GM19239 (cell line): ENCODE measurements at regions not wholly inside any gene's neighbourhood (a gene's known extent, or its start where the extent isn't known, plus 50 kb on each side); places are given as distances from the start of the nearest gene placed in this dataset.
A peak's percentile ranks its signal among the peaks of the same experiment; 100 is the strongest.

Experiments
- DNase-seq: peaks from one replicate; pipeline ENCODE4 v3.0.0; 2011; ENCODE audit warnings: low spot score; ENCODE audit not compliant: insufficient read length
- FAIRE-seq: peaks from 2 replicates; lab custom pipeline; 2011; peaks lifted over from hg19 to GRCh38; lab: Jason Lieb, UNC

DNA sequence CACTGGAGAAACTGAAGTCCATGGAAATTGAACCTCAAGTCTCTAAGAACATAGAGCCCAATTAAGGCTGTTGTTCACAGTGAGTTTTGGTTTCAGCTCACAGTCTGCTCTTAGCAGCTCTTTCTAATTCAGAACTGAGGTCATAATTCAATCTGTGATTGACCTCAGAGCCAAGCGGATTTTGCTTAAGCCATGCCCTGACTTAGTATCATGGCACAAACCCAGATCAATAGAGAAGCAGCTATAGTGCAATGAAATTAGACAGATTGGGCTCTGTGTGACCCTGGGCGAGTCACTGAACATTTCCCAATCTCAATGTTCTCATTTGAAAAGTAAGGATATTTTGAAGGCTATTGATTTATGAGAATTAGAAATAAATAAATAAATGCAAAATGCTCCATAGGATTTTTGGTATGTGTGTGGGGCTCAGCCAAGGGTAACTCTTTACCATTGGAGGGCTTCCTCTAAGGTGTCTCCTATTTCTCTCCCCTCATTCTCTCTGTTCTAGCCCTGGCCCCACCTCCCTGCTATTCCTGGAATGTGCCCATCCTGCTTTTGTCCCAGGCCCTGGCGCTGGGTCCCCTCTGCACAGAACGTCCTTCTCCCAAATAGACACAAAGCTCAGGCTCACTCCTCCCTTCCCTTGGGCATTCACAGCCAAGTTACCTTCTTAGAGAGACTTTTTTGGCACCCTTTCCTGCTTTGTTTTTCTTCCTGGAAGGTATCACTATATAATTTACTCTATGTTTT is 239.6 kb downstream of the LPIN1 start:
- no peak for FAIRE-seq
- DNase-seq: no peak

DNA sequence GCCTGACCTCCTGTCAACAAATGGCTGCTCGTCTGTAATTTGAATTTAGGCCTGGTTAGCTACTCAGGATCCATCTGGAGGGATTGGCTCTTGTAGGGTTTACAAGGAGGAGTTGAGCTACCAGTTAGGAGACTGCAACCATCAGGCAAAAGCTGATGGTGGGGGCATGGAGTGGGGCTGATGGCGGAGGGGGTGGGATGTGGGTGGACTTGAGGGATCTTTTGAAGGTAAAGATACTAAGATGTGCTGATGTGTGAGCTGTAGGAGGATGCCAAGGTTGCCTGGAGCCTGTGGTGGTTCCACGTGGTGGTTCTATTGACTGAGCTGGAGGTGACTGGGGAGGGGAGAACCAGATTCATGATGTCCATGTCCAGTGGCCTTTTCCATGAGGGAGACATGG is 240.7 kb downstream of the LPIN1 start:
- FAIRE-seq (no peak), DNase-seq (no peak)

DNA sequence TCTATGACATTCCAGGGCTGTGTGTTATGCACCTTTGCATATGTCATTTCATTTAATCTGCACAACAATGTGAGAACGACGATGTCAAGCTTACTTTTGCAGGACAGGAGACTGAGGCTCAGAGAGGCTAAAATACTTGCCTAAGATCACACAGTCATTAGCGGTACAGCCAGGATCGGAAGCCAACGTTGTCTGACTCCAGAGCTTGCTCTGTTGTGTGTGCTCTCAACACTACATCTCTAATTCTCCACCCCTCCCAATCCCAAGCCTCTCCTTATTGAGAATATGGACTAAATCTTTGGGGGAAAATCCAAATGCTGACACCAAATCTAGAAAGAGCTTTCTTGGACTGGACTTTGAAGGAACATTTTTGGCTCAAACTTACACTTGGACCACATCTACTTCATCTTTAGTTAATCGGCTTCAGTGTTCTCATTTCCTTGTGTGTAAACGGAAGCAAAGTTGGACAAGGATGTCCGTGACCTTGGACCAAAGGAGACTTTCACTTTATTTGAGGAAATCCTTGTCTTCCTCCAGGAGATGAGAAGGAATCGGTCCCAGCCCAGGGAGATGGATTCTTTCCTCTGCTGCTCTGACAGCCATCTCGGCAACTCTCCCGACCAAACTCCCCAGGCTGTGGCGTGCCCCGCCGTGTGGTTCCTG is 242.4 kb downstream of the LPIN1 start:
- no peak for DNase-seq
- no peak for FAIRE-seq

DNA sequence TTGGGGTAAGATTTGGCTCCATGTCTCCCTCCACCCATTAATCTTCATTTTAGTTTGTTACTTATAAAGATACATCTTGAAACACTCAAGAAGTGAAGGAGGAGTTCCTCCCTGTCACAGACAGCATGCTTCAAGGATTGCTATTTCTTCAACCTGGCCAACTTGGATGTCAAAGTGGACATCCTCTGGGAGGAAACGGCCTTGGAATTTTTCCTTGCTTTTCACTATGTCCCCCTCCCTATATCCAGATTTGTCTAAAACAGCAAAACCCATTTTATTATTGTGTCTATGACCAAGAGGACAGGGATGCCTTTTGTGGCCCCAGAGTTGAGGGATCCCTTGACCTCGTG is 242.9 kb downstream of the LPIN1 start:
- no peak for FAIRE-seq

DNA sequence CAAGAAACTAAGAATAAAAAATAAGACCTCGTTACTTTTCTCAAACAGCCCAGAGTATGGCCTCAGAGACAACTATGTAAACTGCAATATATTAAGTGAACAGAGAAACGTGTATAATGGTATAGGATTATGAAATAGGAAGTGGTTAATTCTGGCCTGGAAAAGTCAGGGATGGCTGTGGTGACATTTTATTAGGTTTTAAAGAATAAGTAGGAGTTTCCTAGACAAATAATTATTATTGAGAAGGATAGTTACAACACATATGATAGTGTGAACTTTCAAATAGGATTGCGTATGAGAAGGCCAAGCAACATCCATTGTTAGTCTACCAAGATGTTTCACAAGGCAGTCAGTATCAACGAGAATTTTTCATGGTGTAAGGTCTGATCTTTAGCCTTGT is 244.1 kb downstream of the LPIN1 start:
- no peak for DNase-seq
- no peak for FAIRE-seq

More for the DNA sequence above, 242.9 kb downstream of the LPIN1 start:
- no peak for DNase-seq

DNA sequence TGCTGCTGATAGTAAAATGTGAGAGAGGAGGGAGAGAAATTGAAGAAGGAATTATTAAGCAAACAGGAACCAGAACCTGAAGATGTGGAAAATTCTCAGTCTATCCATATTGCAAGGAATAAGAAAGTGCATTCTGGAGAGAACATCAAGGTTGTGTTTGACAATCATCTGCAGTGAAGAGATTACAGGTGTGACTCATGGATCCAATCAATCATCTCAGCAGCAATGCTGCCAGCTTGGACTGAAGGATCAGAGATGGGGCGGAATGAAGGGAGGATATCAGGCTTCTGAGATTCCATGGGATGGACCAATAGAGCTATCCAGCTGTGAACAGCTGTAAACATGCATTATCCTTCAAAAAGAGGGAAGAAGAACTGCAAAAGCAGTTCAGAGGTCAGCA is 247.3 kb downstream of the LPIN1 start:
- FAIRE-seq: no peak

DNA sequence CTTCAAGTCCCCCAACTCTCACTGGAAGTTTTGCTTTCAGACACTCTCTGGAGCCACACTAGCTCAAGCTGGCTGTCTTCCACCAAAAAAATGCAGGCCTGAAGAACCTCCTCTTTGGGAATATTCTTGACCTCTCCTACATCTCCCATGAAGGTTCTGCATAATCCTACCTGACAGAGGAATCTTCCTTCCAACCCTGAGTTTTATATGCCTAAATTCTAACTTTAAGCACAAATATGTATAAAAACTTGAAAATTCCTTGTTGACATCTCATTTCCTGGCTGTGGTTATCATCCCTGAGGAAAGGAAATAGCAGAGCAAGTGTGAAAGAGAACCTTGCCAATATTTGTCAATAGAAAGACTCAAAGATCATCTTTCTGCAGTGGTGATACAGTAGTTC is 249.0 kb downstream of the LPIN1 start:
- no peak for FAIRE-seq
- DNase-seq: no peak

More for the DNA sequence above, 247.3 kb downstream of the LPIN1 start:
- DNase-seq: no peak

DNA sequence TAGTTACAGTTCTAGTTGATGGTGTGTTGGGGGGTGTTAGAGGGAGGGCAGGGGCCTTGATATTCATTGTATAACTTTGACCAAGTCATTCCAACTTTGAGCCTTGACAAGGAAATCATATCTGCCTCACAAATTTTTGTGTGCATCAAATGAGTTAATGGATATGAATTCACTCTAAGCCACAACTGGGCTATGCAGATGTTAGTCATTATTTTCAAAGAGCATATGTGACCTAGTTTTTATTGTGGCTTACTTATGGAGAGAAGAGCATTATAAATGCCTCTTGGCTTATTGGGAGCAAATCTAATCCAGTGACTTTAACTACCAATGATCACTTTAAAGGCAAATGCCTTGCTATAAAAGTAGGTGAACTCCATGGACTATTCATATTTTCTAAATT is 250.2 kb downstream of the LPIN1 start:
- no peak for DNase-seq
- FAIRE-seq: no peak

DNA sequence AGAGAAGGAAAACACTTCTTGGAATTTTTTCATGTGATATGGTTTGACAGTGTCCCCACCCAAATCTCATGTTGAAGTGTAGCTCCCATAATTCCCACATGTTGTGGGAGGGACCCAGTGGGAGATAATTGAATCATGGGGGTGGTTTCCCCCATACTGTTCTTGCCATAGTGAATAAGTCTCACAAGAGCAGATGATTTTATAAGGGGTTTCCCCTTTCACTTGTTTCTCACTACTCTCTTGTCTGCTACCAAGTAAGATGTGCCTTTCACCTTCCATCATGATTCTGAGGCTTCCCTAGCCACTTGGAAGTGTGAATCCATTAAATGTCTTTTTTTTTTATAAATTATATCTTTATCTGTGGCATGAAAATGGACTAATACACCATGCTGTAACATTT is 250.7 kb downstream of the LPIN1 start:
- no peak for FAIRE-seq

DNA sequence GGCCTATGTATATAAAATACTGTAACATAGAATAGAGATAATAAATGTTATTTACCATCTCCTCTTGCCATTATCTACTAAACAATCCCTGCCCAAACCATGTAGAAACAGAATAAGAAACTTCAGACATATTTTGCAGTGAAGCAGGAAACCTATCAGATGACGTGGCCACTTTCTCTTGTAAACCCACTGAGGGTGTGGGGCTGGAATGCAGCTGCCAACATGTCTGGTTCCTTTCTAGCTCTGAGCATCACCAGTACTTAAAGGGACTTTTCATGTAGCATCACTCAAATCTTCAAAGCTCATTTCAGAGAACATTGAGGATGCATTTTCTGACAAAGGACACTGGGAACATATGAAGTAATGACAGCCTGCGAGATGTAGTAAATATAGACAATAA is 251.8 kb downstream of the LPIN1 start:
- DNase-seq (no peak), FAIRE-seq (no peak)

More for the DNA sequence above, 250.7 kb downstream of the LPIN1 start:
- no peak for DNase-seq

DNA sequence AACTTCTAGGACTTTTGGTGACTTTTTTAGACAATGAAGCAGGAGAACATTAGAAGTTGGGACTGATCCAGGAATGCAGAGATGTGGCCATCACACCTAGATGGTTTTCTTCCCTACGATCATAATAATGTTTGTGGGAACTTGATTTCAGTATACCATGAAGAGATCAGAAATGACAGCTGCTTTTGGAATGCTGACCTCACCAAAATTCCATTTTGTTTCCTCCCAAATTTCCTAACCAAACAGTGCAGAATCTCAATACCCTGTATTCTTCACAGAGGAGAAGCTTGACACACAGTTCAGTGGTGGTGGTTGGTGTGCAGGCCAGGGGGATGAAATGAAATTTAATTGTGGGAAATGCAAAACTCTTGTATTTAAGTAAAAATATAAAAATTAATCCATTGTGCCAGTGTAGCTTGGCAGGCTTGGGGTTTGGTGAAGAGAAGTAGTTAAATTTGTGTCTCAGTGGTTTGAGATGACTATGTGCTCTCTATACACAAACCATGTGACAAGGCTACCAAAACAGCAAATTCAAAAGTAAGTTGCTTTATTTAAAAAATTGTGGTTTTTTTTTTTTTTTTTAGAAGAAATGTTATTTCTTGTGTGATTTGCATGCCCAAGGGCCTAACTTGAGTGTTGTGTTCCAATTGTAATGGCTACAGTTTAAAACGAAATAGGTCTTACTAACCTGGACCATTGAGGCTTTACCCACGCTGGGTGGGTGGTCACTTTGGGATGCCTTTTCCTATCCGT is 252.4 kb downstream of the LPIN1 start:
- FAIRE-seq (no peak), DNase-seq (no peak)

DNA sequence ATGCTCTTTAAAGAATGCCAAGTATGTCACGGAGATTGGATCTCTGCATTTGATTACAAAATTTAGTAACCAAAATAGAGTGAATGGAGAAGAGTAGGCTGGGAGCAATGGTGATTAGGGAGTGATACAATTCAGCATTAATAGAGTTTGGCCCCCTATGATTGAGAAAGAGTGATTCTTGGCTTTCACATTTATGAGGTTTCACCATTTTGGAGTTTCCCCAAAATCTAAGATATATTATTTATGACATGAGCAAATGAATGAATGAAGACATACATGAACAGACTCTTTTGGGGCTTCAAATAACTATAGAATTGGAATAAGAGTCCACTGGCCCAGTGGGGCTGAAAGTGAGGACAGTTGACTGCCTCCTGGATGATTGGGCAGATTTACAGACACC is 255.2 kb downstream of the LPIN1 start:
- no peak for FAIRE-seq
- no peak for DNase-seq

DNA sequence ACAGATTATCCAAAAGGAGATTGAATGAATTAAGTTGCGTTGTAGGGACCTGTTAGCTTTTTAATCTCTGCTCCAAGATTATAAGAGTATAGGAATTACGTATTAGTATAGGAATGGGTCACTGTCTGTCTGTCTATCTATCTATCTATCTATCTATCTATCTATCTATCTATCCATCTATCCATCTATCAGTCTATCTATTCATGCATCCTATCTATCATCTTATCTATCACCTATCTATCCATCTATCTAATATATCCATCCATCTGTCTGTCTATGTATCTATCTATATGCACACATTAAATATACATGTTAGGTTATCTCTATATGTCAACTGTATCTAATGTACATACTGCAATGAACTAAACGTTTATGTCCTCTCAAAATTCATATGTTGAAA is 255.8 kb downstream of the LPIN1 start:
- FAIRE-seq (no peak), DNase-seq (no peak)

DNA sequence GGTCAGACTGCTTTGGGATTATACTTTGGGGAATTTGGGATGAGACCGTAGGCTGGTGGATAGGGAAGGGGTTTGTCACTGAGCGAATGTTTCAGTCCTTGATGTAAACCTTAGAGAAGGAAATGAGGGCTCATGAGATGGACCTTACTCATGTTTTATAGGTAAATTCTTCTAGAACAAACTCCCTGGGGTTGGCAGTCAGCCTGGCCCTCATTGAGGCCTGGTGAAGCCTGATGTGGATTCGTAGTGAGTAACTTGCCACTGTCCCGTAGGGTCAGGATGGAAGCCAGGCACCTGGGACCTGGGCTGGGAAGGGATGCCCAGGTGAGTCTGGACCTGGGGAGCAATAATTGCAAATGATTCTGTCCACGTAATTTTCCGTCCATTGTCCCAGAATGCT is 258.3 kb downstream of the LPIN1 start:
- FAIRE-seq (no peak), DNase-seq (no peak)

DNA sequence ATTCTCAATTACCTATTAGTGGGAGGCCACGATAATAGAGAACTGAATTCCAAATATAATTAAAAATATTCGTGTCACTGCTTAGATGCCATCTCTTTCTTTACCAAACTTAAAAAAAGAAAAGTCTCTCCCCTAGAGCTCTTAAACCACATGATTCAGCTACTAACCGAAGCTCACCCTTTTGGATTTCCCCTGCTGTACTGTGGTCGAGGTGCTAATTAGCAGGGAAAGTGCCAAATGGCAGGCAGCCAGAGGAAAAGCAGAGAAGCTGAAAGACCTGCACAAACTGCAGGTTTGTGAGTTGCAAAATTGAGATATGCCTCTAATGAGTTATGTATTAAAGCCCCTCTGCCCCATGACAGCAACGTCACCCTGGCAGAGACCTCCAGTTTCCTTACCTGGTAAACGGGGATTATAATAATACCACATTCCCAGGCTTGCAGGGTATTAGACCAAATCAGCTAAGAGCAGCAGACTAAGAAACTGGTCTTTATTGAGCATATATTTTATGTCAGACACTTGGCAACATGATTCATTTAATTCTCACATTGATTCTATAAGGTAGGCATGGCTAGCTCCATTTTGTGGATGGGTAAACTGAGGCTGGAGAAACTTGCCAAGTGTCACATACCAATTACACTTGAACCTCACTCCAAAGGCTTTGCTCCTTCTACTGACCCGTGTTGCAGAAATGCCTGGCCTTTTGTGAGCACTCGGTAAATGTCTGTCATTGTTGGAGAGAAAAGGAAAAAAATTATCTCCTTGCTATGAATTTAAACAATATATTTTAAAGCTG is 259.7 kb downstream of the LPIN1 start:
- FAIRE-seq (peak; percentile 88), DNase-seq (peak; percentile 28)

DNA sequence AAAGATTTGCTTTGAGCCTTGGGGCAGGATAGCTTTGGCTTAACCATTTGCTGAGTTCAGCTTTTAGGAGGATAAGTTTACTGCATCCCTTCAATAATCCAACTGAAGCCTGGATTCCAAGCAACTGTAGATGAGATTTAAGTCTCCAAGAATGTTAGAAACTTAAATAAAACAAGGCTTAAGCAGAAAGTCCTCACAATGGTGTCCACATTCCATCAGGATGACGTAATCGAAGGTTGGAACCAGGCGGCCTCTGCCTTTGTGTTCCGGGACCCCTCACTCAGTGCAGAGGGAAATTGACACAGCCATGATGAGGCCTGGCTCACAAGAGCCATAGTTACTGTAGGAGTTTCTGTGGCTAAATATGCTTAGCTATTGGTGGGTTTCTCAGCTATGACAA is 260.4 kb downstream of the LPIN1 start:
- DNase-seq: no peak
- FAIRE-seq: no peak

DNA sequence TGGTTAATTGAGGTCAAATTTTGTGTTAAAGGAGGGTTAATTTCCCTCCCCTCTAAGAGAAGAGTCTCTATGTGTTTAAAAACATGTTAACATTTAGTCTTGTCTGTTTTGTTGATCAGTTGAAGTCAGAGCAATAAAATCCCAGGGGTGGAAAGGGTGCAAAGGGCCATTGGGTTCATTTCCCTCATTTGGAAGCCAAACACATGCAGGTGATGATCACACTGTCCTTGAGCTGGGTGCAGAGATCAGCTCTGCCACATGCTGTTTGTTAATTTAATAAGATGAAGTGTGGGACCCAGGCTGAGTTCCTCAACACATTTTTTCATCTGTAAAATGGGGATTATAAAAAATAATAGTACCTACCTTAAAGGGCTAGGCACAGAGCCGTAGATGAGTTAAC is 260.9 kb downstream of the LPIN1 start:
- DNase-seq (no peak), FAIRE-seq (no peak)

DNA sequence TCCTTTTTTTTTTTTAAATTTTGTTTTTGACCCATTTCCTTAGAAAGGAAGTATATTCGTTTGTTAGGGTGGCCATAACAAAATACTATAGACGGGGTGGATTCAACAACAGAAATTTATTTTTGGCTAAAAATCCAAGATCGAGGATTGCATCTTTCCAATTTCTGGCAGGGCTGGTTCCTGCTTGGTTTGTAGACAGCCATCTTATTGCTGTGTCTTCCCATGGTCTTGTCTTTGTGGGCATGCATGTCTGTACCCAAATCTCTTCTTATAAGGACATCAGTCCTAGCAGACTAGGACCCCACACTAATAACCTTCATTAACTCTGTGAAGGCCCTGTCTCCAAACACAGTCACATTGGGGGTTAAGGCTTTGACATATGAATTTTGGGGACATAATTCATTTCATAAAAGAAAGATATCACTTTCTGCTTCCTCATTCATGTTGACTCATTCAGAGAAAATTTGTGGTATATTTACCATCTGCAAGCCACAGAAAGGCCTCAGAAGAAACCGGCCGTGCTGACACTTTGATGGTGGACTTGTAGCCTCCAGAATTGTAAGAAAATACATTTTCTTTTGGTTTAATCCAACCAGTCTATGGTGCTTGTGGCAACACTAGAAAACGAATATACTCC is 262.1 kb downstream of the LPIN1 start:
- peak; percentile 75 for FAIRE-seq
- no peak for DNase-seq

DNA sequence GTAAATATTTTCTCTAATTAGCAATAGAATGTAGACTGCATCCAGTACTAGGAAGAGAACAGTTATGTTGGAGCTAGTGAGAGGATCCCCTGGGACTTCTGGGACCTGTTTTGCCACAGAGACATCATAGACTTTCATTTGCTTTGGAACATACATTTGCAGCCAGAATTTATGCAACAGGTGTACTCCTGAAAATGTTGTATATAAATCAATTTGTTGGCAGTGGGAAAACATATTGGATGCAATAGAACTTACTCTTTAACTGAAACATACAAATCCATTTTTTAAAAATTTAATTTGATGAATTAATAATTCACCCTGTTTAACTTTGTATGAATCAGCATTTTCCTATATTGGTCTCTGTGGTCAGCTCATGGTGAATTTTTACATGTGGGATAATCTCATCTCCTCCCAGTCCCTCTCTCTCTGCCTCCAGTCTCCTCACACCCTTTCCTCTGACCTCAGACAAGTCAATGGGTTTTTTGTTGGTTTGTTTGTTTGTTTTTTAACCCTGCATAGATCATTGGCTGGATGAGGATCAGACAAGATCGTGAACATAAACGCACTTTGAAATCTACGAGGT is 263.0 kb downstream of the LPIN1 start:
- FAIRE-seq (no peak), DNase-seq (no peak)

DNA sequence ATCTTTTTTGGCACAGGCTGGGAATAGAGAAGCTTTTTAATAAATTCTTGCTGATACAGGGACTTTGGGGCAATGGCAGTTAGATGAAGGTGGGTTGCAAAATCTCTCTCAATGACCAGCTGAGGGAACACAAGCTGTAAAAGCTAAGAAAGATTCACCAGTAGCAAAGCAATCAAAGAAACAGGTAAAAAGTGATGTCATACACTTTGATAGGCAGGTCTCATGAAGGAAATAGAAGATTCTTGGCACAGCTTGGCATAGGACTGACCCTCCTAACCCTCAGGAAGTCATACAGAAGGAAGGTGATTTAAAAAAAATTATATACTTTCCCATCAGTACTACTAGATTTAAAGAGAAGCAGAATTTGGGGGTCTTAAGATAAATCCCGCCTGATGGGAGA is 263.6 kb downstream of the LPIN1 start:
- DNase-seq (no peak), FAIRE-seq (no peak)
